ENCODE measurements at regions not wholly inside any gene's neighbourhood (a gene's known extent, or its start where the extent isn't known, plus 50 kb on each side); places are given as distances from the start of the nearest gene placed in this dataset.
"Not testable (repeated sequence)": the region's sequence is repeated elsewhere in the genome, so short reads cannot be mapped to it uniquely, and the experiment has no call there.

DNA sequence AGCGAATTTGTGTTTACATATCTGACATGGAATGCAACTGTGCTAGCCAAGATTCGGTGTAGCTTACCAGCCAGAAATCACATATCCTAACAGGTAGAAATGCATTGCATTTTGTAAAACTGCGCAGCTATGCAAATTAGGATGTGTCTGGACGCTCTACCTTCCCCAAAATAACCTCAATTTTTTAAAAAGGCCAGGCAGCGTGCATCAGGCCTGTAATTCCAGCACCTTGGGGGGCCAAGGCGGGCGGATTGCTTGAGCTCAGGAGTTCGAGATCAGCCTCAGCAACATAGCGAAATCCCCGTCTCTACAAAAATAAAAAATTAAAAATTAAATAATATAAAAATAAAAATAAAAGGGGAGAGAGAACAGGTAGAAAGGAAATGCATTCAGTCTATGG is 305.0 kb downstream of the TYW1 start:
- peak; percentile 16 for DNase-seq (ENCODE audit: low read depth)

DNA sequence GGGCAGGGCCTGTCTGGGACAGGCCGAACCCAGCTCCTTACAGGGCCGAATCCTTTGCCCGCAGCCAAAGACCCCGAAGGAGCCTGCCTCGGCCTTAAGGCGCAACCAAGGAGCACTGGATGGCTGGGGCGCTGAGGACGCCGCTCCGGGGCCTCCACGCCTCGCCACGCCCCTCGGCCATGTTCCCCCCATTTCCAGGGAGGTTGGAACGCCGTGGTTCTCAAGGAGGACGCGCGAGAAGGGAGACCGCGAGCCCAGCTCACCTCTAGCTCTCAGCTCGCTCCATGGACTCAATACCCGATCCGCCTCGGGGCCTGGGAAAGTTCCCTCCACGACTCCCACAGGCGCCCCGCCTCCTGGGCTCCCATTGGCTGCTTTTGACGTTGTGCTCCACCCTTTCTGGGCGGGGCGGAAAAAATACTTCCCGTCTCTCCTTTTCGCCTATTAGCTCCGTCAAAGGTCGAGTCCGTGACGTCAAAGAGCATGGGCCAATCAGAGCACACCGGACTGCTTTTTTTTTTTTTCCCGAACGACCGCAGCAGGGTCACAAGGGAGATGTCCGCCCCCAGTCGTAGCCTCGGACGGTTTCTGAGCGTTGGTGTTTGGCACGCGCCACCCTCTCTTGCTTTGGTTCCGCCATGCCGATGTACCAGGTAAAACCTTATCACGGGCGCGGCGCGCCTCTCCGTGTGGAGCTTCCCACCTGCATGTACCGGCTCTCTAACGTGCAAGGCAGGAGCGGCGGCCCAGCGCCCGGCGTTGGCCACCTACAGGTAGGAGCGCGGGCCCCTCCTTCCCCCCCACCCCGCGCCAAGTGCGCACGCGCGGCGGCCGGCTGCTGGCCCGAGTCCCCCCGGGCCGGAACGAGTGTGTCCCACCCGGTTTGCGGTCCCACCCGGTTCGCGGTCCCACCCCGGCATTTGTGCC is 305.7 kb downstream of the TYW1 start:
- peak; percentile 99 for DNase-seq (ENCODE audit: low read depth)

GRCh38 chr7:67304846-67305245 is 308.2 kb downstream of the TYW1 start:
- DNase-seq (ENCODE audit: low read depth): not testable (repeated sequence)

GRCh38 chr7:67306331-67306730 is 309.7 kb downstream of the TYW1 start:
- DNase-seq (ENCODE audit: low read depth): no peak

DNA sequence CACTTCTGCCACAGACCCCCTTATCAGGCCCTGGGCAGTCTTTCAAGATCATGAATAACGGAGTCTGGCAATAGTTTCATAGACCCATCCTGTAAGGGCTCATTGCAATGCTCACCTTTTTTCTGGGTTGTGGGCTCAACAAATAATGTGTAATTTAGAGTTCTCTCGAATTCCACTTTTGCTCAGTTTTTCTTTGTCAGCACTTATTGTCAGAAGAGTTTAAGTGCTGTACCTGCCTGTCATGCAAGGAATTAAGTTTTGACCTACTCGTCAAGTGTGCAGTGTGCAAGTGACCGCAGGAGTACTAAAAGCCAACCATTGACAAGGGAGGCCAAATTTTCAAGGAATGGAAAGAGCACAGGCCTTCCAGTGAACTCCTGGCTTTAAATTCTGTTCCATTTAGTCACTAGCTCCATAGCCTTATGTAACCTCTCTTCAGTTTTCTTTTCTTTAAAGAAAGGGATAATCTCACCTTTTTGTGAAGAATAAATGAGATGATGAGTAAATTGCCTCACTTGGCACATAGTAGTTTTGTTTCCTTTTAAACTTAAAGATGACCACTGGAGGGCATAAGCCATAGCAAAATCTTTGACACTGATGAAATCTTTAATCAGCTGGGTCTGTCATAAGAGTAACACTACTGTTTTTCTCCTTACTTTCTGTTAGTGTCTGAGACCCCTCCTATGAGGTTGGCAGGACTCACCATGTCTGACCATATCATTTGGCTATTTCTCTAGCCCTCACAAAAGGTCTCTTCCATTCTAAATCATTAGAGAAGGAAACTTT is 313.3 kb downstream of the TYW1 start:
- peak; percentile 15 for DNase-seq (ENCODE audit: low read depth)

DNA sequence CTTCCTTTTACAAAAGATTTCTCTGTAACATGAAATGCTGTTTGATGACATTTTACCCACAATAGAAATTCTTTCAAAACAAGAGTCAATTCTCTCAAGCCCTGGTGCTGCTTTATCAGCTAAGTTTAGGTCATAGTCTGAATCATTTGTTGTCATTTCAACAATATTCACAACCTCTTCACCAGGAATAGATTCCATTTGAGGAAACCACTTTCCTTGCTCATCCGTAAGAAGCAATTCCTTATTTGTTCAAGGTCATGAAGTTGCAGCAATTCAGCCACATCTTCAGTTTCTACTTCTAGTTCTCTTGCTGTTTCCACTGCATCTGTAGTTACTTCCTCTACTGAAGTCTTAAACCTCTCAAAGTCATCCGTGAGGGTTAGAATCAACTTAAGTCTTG is 315.3 kb downstream of the TYW1 start:
- DNase-seq (ENCODE audit: low read depth): peak; percentile 86

DNA sequence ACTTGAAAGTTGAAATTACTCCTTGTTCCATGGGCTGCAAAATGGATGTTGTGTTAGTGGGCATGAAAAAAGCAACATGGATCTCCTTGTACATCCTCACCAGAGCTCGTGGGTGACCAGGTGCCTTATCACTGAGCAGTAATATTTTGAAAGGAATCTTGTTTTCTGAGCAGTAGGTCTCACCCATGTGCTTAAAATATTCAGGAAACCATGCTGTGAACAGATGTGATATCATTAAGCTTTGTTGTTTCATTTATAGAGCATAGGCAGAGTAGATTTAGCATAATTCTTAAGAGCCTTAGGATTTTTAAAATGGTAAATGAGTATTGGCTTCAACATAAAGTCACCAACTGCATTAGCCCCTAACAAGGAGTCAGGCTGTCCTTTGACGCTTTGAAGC is 316.6 kb downstream of the TYW1 start:
- no peak for DNase-seq (ENCODE audit: low read depth)

- DNase-seq (ENCODE audit: low read depth): not testable (repeated sequence)
Measured at GRCh38 chr7:67316902-67317301, 320.3 kb downstream of the TYW1 start.

GRCh38 chr7:67328257-67328656 is 331.6 kb downstream of the TYW1 start:
- DNase-seq (ENCODE audit: low read depth): not testable (repeated sequence)

- DNase-seq (ENCODE audit: low read depth): not testable (repeated sequence)
Measured at GRCh38 chr7:67335165-67335564, 338.5 kb downstream of the TYW1 start.

GRCh38 chr7:67335663-67336062 is 339.0 kb downstream of the TYW1 start:
- not testable (repeated sequence) for DNase-seq (ENCODE audit: low read depth)

GRCh38 chr7:67338545-67338944 is 341.9 kb downstream of the TYW1 start:
- not testable (repeated sequence) for DNase-seq (ENCODE audit: low read depth)

- no peak for DNase-seq (ENCODE audit: low read depth)
Measured at GRCh38 chr7:67341153-67341768, 344.6 kb downstream of the TYW1 start.

DNA sequence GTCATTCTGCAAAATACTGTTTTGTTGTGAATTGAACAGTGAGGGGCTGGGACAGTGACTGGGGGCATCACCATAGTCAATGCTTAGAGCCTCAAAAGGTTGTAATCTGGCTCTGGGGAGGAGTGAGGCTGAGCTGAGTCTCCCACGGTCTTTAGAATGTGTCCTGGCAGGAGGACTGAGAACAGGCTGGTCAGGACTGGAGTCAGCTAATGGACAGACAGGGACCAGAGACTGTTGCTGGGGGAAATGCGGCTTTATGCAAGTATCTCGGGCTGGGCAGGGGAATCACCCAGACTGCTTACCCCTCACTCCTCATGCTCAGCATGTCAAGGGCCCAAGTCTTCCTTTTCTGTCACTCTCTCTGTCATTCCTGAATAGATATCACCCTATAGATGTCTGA is 346.5 kb downstream of the TYW1 start:
- no peak for DNase-seq (ENCODE audit: low read depth)

DNA sequence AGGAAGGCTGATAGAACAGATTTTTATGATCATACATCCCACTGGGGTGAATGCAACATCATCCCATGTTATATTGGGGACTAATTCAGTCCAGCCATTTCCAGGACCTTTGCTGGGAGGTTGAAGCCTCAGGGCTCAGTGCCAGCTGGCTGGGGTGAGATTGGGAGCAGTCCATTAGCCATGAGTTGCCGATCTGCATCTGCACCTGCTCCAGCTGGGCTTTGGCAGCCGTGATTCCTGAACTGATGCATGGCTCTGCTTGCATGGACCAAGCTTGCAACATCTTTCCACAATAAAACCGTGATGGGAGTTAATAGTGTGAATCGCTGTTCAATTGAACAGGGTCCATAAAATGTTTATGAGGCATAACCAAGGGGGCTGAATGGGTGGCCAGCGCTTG is 346.9 kb downstream of the TYW1 start:
- no peak for DNase-seq (ENCODE audit: low read depth)

DNA sequence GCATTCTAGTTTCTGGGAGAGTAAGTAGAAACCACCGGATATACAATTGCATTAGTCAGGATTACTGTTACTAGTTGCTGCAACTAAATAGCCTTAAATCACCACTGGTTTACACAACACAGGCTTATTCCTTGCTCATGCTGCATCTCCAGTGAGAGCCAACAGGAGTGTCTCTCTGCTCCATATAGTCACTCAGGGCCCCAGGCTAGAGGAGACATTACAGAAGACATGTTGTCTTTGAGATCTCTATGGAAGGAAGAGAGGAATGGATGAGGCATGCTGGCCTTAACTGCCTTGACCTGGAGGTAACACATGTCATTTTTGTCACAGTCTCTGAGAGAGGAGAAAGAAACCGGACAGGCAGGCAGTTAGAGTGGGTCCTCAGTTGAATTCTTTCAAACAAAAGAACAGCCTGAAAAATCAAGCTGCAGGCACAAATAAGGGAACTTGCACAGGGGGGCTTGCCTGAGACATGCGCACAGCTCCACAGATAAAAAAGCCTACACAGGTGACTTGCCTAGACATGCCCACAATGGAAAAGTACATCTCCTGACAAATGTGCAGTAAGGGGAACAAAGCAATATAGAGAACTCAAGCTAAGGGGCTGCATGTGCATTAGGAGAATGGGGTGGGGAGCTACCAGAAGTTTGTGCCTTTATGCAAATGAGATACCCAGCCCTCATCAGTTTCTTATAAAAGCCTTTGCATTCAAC is 348.0 kb downstream of the TYW1 start:
- DNase-seq (ENCODE audit: low read depth): no peak

- DNase-seq (ENCODE audit: low read depth): no peak
Measured at GRCh38 chr7:67346126-67346525, 349.5 kb downstream of the TYW1 start.

DNA sequence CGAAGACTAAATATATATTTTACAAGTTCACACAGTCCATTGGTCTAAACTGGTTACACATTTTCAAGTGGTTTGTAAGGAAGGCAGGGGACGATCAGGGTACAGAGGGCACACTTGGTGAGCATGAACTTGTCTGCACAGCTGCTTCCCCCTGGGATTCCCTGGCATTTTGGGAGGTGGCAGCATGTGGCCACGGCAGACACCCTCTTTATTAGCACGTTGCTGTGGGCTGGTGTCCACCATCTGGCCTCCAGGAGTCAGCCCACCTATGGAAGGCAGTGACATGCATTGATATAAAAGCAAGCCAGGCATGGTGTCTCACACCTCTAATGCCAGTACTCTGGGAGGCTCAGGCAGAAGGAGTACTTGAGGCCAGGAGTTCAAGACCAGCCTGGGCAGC is 350.2 kb downstream of the TYW1 start:
- no peak for DNase-seq (ENCODE audit: low read depth)

- no peak for DNase-seq (ENCODE audit: low read depth)
Measured at GRCh38 chr7:67348171-67348570, 351.5 kb downstream of the TYW1 start.

GRCh38 chr7:67357653-67358052 is 361.0 kb downstream of the TYW1 start:
- DNase-seq (ENCODE audit: low read depth): not testable (repeated sequence)

DNA sequence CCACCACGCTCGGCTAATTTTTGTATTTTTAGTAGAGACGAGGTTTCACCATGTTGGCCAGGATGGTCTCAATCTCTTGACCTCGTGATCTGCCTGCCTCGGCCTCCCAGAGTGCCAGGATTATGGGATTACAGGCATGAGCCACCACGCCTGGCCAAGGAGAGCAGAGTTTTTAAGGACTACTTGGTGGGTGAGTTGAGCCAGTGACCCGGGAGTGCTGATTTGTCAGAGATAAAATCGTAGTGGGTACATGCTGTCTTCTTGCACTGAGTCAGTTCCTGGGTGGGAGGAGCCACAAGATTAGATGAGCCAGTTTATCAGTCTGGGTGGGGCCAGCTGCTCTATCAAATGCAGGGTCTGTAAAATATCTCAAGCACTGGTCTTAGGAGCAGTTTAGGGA is 361.7 kb downstream of the TYW1 start:
- peak; percentile 56 for DNase-seq (ENCODE audit: low read depth)

DNA sequence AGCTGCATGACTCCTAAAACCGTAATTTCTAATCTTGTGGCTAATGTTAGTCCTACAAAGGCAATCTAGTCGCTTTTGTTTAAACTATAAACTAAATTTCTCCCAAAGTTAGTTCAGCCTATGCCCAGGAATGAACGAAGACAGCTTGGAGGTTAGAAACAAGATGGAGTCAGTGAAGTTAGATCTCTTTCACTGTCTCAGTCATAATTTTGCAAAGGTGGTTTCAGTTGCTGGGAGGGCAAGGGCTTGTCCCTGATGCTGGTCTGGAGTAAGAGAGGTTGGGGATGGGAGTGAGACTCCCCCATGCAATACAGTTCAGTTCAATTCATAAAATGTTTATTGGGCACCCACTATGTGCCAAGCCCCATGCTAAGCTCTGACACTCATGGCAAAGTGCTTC is 362.1 kb downstream of the TYW1 start:
- not testable (repeated sequence) for DNase-seq (ENCODE audit: low read depth)
